ENCODE measurements at regions not wholly inside any gene's neighbourhood (a gene's known extent, or its start where the extent isn't known, plus 50 kb on each side); places are given as distances from the start of the nearest gene placed in this dataset.

GRCh38 chr2:6791682-6792081 is 74.0 kb downstream of the CMPK2 start:
- TF ChIP-seq CTCF (IDR thresholded peaks at IDR 0.05): peak; percentile 25
- no peak for TF ChIP-seq EZH2 (IDR thresholded peaks at IDR 0.05)

Measured in neural progenitor cell (in vitro differentiated cells).